RWPE1 (cell line): ENCODE measurements at regions not wholly inside any gene's neighbourhood (a gene's known extent, or its start where the extent isn't known, plus 50 kb on each side); places are given as distances from the start of the nearest gene placed in this dataset.
"Not testable (repeated sequence)": the region's sequence is repeated elsewhere in the genome, so short reads cannot be mapped to it uniquely, and the experiment has no call there.

ENCODE experiments used
- CTCF ChIA-PET: fragments of 350-600 bp; sonication (Branson Sonifier 250); formaldehyde crosslinking; extraction: SDS; loops from one replicate; lab custom pipeline; 2021; lab: Yijun Ruan, JAX
- POLR2A ChIA-PET: fragments of 400-600 bp; formaldehyde crosslinking; extraction: SDS; loops from one replicate; lab custom pipeline; 2020; ENCODE audit warnings: antibody characterized with exemption; ENCODE audit not compliant: low non-redundant PET; lab: Yijun Ruan, JAX
- DNase-seq: peaks from one replicate; pipeline ENCODE4 v3.0.0; 2012; ENCODE audit warnings: low spot score
- H3K27ac ChIP-seq: fragments of 450-650 bp; 2 replicates; pipeline ENCODE4 v1.5.1; 2017
- CTCF ChIP-seq: fragments of 450-650 bp; conservative IDR thresholded peaks from 2 replicates; pipeline ENCODE4 v1.5.1; 2017; ENCODE audit warnings: low read depth, mild to moderate bottlenecking

- POLR2A ChIA-PET, result no interaction called here
- no peak for TF ChIP-seq CTCF
- H3K27ac ChIP-seq, result no peak overlapping the region
- CTCF ChIA-PET, result interaction anchor here (0.6 kb wide), 2 partner anchors 14 to 88 kb away, joined by 3 read pairs; no protein-coding TSS in a partner anchor
- no peak for DNase-seq
Measured at GRCh38 chr11:128042290-128042751, 545.0 kb downstream of the ETS1 start.

GRCh38 chr11:128040603-128041002, 546.8 kb downstream of the ETS1 start:
- no peak for DNase-seq
- CTCF ChIA-PET, result no interaction called here
- no peak overlapping the region for H3K27ac ChIP-seq

GRCh38 chr11:128039140-128040021, 548.0 kb downstream of the ETS1 start:
- peak overlapping the region; percentile 76 for H3K27ac ChIP-seq
- TF ChIP-seq CTCF, result no peak
- CTCF ChIA-PET, result interaction anchor here (0.6 kb wide), 1 partner anchor 74 kb away, joined by 3 read pairs; no protein-coding TSS in a partner anchor
- POLR2A ChIA-PET, result no interaction called here
- DNase-seq, result peak; percentile 30

More at GRCh38 chr11:128040603-128041002, 546.8 kb downstream of the ETS1 start:
- POLR2A ChIA-PET, result no interaction called here
- no peak for TF ChIP-seq CTCF

GRCh38 chr11:128036556-128037093, 550.7 kb downstream of the ETS1 start:
- no peak overlapping the region for H3K27ac ChIP-seq
- CTCF ChIA-PET, result interaction anchor here (0.6 to 0.8 kb wide), 2 partner anchors 500 to 595 kb away, joined by 3 to 4 read pairs; no protein-coding TSS in a partner anchor

GRCh38 chr11:128036006-128036405, 551.4 kb downstream of the ETS1 start:
- ChIA-PET POLR2A (no interaction called here), CTCF (no interaction called here)
- H3K27ac ChIP-seq, result no peak overlapping the region
- DNase-seq, result no peak
- no peak for TF ChIP-seq CTCF

More at GRCh38 chr11:128036556-128037093, 550.7 kb downstream of the ETS1 start:
- no peak for TF ChIP-seq CTCF
- POLR2A ChIA-PET, result no interaction called here
- DNase-seq, result no peak

GRCh38 chr11:128031538-128032134, 555.7 kb downstream of the ETS1 start:
- CTCF ChIA-PET, result interaction anchor here (0.6 to 1.3 kb wide), 6 partner anchors 23 to 599 kb away, joined by 3 to 9 read pairs (median 4); no protein-coding TSS in a partner anchor
- TF ChIP-seq CTCF, result peak; percentile 86
- H3K27ac ChIP-seq, result 0 out of 2 replicates have a peak overlapping the region, but pooled peaks have one; percentile 17
- POLR2A ChIA-PET, result not testable (repeated sequence)
- DNase-seq, result peak; percentile 74
